K562 (cell line): ENCODE measurements at regions not wholly inside any gene's neighbourhood (a gene's known extent, or its start where the extent isn't known, plus 50 kb on each side); places are given as distances from the start of the nearest gene placed in this dataset.

Experiments used
- BCL6 ChIP-seq: fragments of 250-450 bp; sonication (Bioruptor Pico); IDR thresholded peaks from 2 replicates; pipeline ENCODE4 v1.4.0; 2020
- BRF1 ChIP-seq: IDR thresholded peaks from 3 replicates; pipeline ENCODE4 v1.6.1; 2011; ENCODE audit warnings: borderline replicate concordance, mild to moderate bottlenecking; ENCODE audit not compliant: insufficient read length; ENCODE audit errors: extremely low read depth
- IRF2 ChIP-seq: sonication (generic); formaldehyde crosslinking; IDR thresholded peaks from 2 replicates; pipeline ENCODE4 v1.8.1; 2022; ENCODE audit warnings: mild to moderate bottlenecking, missing genetic modification reagents
- ZNF561 ChIP-seq: fragments of 450-650 bp; formaldehyde crosslinking; conservative IDR thresholded peaks from 2 replicates; pipeline ENCODE4 v1.4.0; 2020; ENCODE audit warnings: mild to moderate bottlenecking, moderate library complexity

DNA sequence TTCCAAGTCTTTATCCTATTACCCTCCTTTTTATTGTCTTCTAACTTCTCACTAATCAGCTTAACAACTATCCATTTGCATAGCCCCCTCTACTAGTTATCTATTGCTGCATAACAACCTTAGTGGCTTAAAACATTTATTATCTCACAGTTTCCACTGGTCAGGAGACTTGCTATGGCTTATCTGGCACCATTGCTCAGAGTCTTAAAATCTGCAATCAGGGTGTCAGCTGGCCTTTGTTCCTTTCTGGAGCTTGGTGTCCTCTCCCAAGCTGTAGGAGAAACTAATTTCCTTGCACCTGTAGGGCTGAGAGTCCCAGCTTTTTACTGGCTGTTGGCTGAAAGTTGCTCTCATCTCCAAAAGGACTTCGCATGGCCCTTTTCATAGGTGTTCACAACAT is 137.0 kb upstream of the SMIM31 start:
- no peak for TF ChIP-seq ZNF561 (CRISPR knock-in tag)
- TF ChIP-seq IRF2: no peak
- TF ChIP-seq BRF1: no peak
- no peak for TF ChIP-seq BCL6 (CRISPR knock-in tag)
